Large intestine (tissue), 3 donors: ENCODE measurements at regions not wholly inside any gene's neighbourhood (a gene's known extent, or its start where the extent isn't known, plus 50 kb on each side); places are given as distances from the start of the nearest gene placed in this dataset.
"Not testable (repeated sequence)": the region's sequence is repeated elsewhere in the genome, so short reads cannot be mapped to it uniquely, and the experiment has no call there.

Experiments
- DNase-seq, 2 donors: peaks; one replicate each; pipeline versions ENCODE4 v3.0.0 to v3.0.0-alpha.2; 2013
- H3K27ac ChIP-seq: one replicate; pipeline ENCODE4 v1.5.1; 2013; ENCODE audit warnings: low read length
- H3K27me3 ChIP-seq: 2 replicates; pipeline ENCODE4 v1.6.1; 2013; ENCODE audit warnings: low read length; ENCODE audit not compliant: control insufficient read depth, insufficient read depth
- H3K36me3 ChIP-seq: 2 replicates; pipeline ENCODE4 v1.6.1; 2013; ENCODE audit warnings: low read length; ENCODE audit not compliant: control insufficient read depth, insufficient read depth
- H3K4me1 ChIP-seq: one replicate; pipeline ENCODE4 v1.6.1; 2013; ENCODE audit warnings: low read length; ENCODE audit not compliant: control insufficient read depth, insufficient read depth
- H3K4me3 ChIP-seq: one replicate; pipeline ENCODE4 v1.5.1; 2013; ENCODE audit warnings: low read length
- H3K9me3 ChIP-seq: one replicate; pipeline ENCODE4 v1.6.1; 2013; ENCODE audit warnings: mild to moderate bottlenecking, low read depth, low read length, moderate library complexity; ENCODE audit not compliant: control insufficient read depth
- WGBS: methylation state at CpG from one replicate; pipeline ENCODE4 v1.1.5; 2013; ENCODE audit warnings: low lambda C conversion rate; ENCODE audit not compliant: insufficient coverage; 5-methylcytosine and 5-hydroxymethylcytosine counted together

GRCh38 chr1:195202241-195202640 is 1406.0 kb downstream of the KCNT2 start:
- no peaks in the 10 kb centered on the region for H3K4me1 ChIP-seq
- H3K9me3 ChIP-seq = no peaks in the 10 kb centered on the region
- H3K36me3 ChIP-seq = no peaks in the 10 kb centered on the region
- no CpG with 5 or more reads among the region's 4 CpGs for WGBS
- no peaks in the 10 kb centered on the region for H3K27me3 ChIP-seq
- H3K4me3 ChIP-seq = no peak overlapping the region
- H3K27ac ChIP-seq = no peak overlapping the region
- DNase-seq = no peak

- Histone ChIP-seq H3K27me3 (no peaks in the 10 kb centered on the region), H3K4me3 (no peak overlapping the region), H3K27ac (no peak overlapping the region), H3K9me3 (no peaks in the 10 kb centered on the region), H3K4me1 (no peaks in the 10 kb centered on the region), H3K36me3 (no peaks in the 10 kb centered on the region)
- DNase-seq = no peak
- WGBS = 100% methylated on average over 1 of the region's 1 CpG
Observed at GRCh38 chr1:195200772-195201171, 1407.5 kb downstream of the KCNT2 start.

GRCh38 chr1:195197116-195197515 is 1411.1 kb downstream of the KCNT2 start:
- Histone ChIP-seq H3K36me3 (no peaks in the 10 kb centered on the region), H3K27me3 (no peaks in the 10 kb centered on the region), H3K9me3 (no peaks in the 10 kb centered on the region), H3K4me3 (no peak overlapping the region), H3K27ac (no peak overlapping the region), H3K4me1 (no peaks in the 10 kb centered on the region)
- no peak for DNase-seq
- WGBS = 83% methylated on average over 1 of the region's 1 CpG

- 88% methylated on average over 4 of the region's 8 CpGs for WGBS
- Histone ChIP-seq H3K4me1 (no peaks in the 10 kb centered on the region), H3K27me3 (no peaks in the 10 kb centered on the region), H3K4me3 (no peak overlapping the region), H3K36me3 (no peaks in the 10 kb centered on the region), H3K9me3 (no peaks in the 10 kb centered on the region), H3K27ac (no peak overlapping the region)
- no peak for DNase-seq
Observed at GRCh38 chr1:195195423-195196057, 1412.7 kb downstream of the KCNT2 start.

GRCh38 chr1:195193134-195193533 is 1415.1 kb downstream of the KCNT2 start:
- Histone ChIP-seq H3K36me3 (no peaks in the 10 kb centered on the region), H3K9me3 (no peaks in the 10 kb centered on the region), H3K27ac (no peak overlapping the region), H3K4me1 (no peaks in the 10 kb centered on the region), H3K4me3 (no peak overlapping the region), H3K27me3 (no peaks in the 10 kb centered on the region)
- no peak for DNase-seq
- 80% methylated on average over 2 of the region's 3 CpGs for WGBS

GRCh38 chr1:195188821-195189220 is 1419.4 kb downstream of the KCNT2 start:
- Histone ChIP-seq H3K27ac (no peak overlapping the region), H3K4me1 (no peaks in the 10 kb centered on the region), H3K27me3 (no peaks in the 10 kb centered on the region), H3K9me3 (no peaks in the 10 kb centered on the region), H3K4me3 (no peak overlapping the region), H3K36me3 (no peaks in the 10 kb centered on the region)
- no peak for DNase-seq
- WGBS = no CpG with 5 or more reads among the region's 3 CpGs

- Histone ChIP-seq H3K4me1 (no peaks in the 10 kb centered on the region), H3K9me3 (no peaks in the 10 kb centered on the region), H3K4me3 (no peak overlapping the region), H3K36me3 (no peaks in the 10 kb centered on the region), H3K27ac (no peak overlapping the region), H3K27me3 (no peaks in the 10 kb centered on the region)
- DNase-seq = no peak
- WGBS = 83% methylated on average over 2 of the region's 3 CpGs
Observed at GRCh38 chr1:195186544-195186943, 1421.7 kb downstream of the KCNT2 start.

GRCh38 chr1:195185736-195186135 is 1422.5 kb downstream of the KCNT2 start:
- Histone ChIP-seq H3K36me3 (no peaks in the 10 kb centered on the region), H3K4me1 (no peaks in the 10 kb centered on the region), H3K9me3 (no peaks in the 10 kb centered on the region), H3K4me3 (no peak overlapping the region), H3K27ac (no peak overlapping the region), H3K27me3 (no peaks in the 10 kb centered on the region)
- WGBS = 87% methylated on average over 2 of the region's 2 CpGs
- no peak for DNase-seq

- 100% methylated on average over 3 of the region's 4 CpGs for WGBS
Observed at GRCh38 chr1:195185321-195185720, 1422.9 kb downstream of the KCNT2 start.

GRCh38 chr1:195173753-195174152 is 1434.5 kb downstream of the KCNT2 start:
- Histone ChIP-seq H3K27ac (no peak overlapping the region), H3K4me1 (no peaks in the 10 kb centered on the region), H3K9me3 (no peaks in the 10 kb centered on the region), H3K36me3 (no peaks in the 10 kb centered on the region), H3K27me3 (no peaks in the 10 kb centered on the region), H3K4me3 (no peak overlapping the region)
- no peak for DNase-seq

More at GRCh38 chr1:195185321-195185720, 1422.9 kb downstream of the KCNT2 start:
- H3K4me1 ChIP-seq = no peaks in the 10 kb centered on the region
- H3K27ac ChIP-seq = no peak overlapping the region
- H3K36me3 ChIP-seq = no peaks in the 10 kb centered on the region
- H3K27me3 ChIP-seq = no peaks in the 10 kb centered on the region
- no peak overlapping the region for H3K4me3 ChIP-seq
- no peaks in the 10 kb centered on the region for H3K9me3 ChIP-seq
- DNase-seq = no peak

- no CpG with 5 or more reads among the region's 1 CpG for WGBS
Observed at GRCh38 chr1:195159795-195160194, 1448.4 kb downstream of the KCNT2 start.

More at GRCh38 chr1:195159795-195160194, 1448.4 kb downstream of the KCNT2 start:
- H3K36me3 ChIP-seq, DNase-seq, H3K27ac ChIP-seq, H3K9me3 ChIP-seq, H3K27me3 ChIP-seq, H3K4me3 ChIP-seq, H3K4me1 ChIP-seq: not testable (repeated sequence)
